ENCODE measurements at regions not wholly inside any gene's neighbourhood (a gene's known extent, or its start where the extent isn't known, plus 50 kb on each side); places are given as distances from the start of the nearest gene placed in this dataset.

- Mint-ChIP-seq H3K9me3 (peaks cover 5 to 6% of the 10 kb centered on the region in 2 donors), H3K27me3 (ENCODE audit: low read depth in 2 of 2) (no peaks in the 10 kb centered on the region), H3K36me3 (no peaks in the 10 kb centered on the region), H3K4me3 (no peak overlapping the region), H3K4me1 (no peaks in the 10 kb centered on the region), H3K27ac (no peak overlapping the region)
- DNase-seq (no peak), ATAC-seq (no peak)
- Histone ChIP-seq H3K36me3 (ENCODE audit: control insufficient read depth, insufficient read depth, low read length) (no peaks in the 10 kb centered on the region), H3K4me1 (ENCODE audit: control insufficient read depth, insufficient read depth, low read length) (no peaks in the 10 kb centered on the region), H3K9me3 (ENCODE audit: control insufficient read depth, insufficient read depth, low read length) (no peaks in the 10 kb centered on the region), H3K4me3 (ENCODE audit: low read length) (no peak overlapping the region), H3K27me3 (ENCODE audit: control insufficient read depth, insufficient read depth, low read length) (no peaks in the 10 kb centered on the region), H3K27ac (ENCODE audit: low read length) (no peak overlapping the region)
- no peak for TF ChIP-seq CTCF (IDR thresholded peaks at IDR 0.05)
- intact Hi-C loops (cut with micrococcal nuclease) = no loop called here
- WGBS (ENCODE audit: insufficient coverage) = 86% methylated on average over 6 of the region's 6 CpGs
These were observed 515.8 kb upstream of the COX7C start for GRCh38 chr5:86101966-86102365.

DNA sequence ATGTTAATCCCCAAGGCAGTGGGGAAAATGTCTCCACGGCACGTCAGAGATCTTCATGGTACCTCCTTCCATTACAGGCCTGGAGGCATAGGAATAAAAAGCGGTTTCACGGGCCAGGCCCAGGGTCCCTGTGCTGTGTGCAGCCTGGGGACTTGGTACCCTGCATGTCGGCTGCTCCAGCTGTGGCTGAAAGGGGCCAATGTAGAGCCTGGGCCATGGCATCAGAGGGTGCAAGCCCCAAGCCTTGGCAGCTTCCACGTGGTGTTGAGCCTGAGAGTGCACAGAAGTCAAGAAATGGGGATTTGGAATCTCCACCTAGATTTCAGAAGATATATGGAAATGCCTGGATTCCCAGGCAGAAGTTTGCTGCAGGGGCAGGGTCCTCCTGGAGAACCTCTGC is 508.9 kb upstream of the COX7C start:
- no peaks in the 10 kb centered on the region for H3K27me3 ChIP-seq (ENCODE audit: control insufficient read depth, insufficient read depth, low read length)
- peaks cover 3% of the 10 kb centered on the region for H3K9me3 ChIP-seq (ENCODE audit: control insufficient read depth, insufficient read depth, low read length)
- no peak overlapping the region for H3K27ac ChIP-seq (ENCODE audit: low read length)
- ATAC-seq (no peak), DNase-seq (no peak)
- 84% methylated on average over 6 of the region's 6 CpGs for WGBS (ENCODE audit: insufficient coverage)
- H3K36me3 ChIP-seq (ENCODE audit: control insufficient read depth, insufficient read depth, low read length) = no peaks in the 10 kb centered on the region
- TF ChIP-seq CTCF (IDR thresholded peaks at IDR 0.05) = no peak
- intact Hi-C loops (cut with micrococcal nuclease) = no loop called here
- Mint-ChIP-seq H3K4me3 (no peak overlapping the region), H3K9me3 (peaks cover 8 to 12% of the 10 kb centered on the region in 2 donors), H3K27me3 (ENCODE audit: low read depth in 2 of 2) (no peaks in the 10 kb centered on the region), H3K4me1 (no peaks in the 10 kb centered on the region), H3K36me3 (no peaks in the 10 kb centered on the region), H3K27ac (no peak overlapping the region)
- no peak overlapping the region for H3K4me3 ChIP-seq (ENCODE audit: low read length)
- no peaks in the 10 kb centered on the region for H3K4me1 ChIP-seq (ENCODE audit: control insufficient read depth, insufficient read depth, low read length)

GRCh38 chr5:86112249-86112648 is 505.5 kb upstream of the COX7C start:
- H3K36me3 Mint-ChIP-seq = no peaks in the 10 kb centered on the region
- peaks cover 12 to 14% of the 10 kb centered on the region in 2 donors for H3K9me3 Mint-ChIP-seq
- H3K27me3 Mint-ChIP-seq (ENCODE audit: low read depth in 2 of 2) = no peaks in the 10 kb centered on the region
- no peaks in the 10 kb centered on the region for H3K27me3 ChIP-seq (ENCODE audit: control insufficient read depth, insufficient read depth, low read length)
- H3K4me3 ChIP-seq (ENCODE audit: low read length) = no peak overlapping the region
- no peaks in the 10 kb centered on the region for H3K36me3 ChIP-seq (ENCODE audit: control insufficient read depth, insufficient read depth, low read length)
- DNase-seq (no peak), ATAC-seq (no peak)
- no peaks in the 10 kb centered on the region for H3K4me1 ChIP-seq (ENCODE audit: control insufficient read depth, insufficient read depth, low read length)
- intact Hi-C loops (cut with micrococcal nuclease) = no loop called here
- peaks cover 3% of the 10 kb centered on the region for H3K9me3 ChIP-seq (ENCODE audit: control insufficient read depth, insufficient read depth, low read length)
- no peaks in the 10 kb centered on the region for H3K4me1 Mint-ChIP-seq
- no peak overlapping the region for H3K27ac Mint-ChIP-seq
- no peak for TF ChIP-seq CTCF (IDR thresholded peaks at IDR 0.05)
- H3K27ac ChIP-seq (ENCODE audit: low read length) = no peak overlapping the region
- H3K4me3 Mint-ChIP-seq = no peak overlapping the region

DNA sequence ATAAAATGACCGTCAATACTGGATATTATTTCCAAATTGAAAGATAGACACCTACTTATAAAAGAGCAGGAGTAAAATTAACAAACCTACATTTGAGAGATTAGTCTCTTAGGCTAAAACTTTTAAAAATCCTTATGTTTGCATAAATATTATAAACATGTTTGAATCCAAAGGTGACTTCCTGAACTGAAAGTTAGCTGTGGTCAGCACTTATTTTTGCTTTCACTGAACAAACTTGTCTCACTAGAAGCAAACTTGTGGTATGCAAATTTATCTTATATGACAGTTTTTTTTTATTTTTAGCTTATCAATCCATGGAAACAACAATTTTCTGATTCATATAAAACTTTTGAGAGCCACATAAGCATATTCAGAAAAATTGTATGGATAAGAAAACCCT is 502.6 kb upstream of the COX7C start:
- no peak for ATAC-seq

More for the DNA sequence above, 502.6 kb upstream of the COX7C start:
- intact Hi-C loops (cut with micrococcal nuclease) = no loop called here
- Mint-ChIP-seq H3K27me3 (ENCODE audit: low read depth in 2 of 2) (no peaks in the 10 kb centered on the region), H3K27ac (no peak overlapping the region), H3K36me3 (no peaks in the 10 kb centered on the region), H3K4me3 (no peak overlapping the region), H3K4me1 (no peaks in the 10 kb centered on the region), H3K9me3 (peaks cover 10 to 12% of the 10 kb centered on the region in 2 donors)
- no peaks in the 10 kb centered on the region for H3K9me3 ChIP-seq (ENCODE audit: control insufficient read depth, insufficient read depth, low read length)
- no peaks in the 10 kb centered on the region for H3K36me3 ChIP-seq (ENCODE audit: control insufficient read depth, insufficient read depth, low read length)
- DNase-seq = no peak
- H3K4me3 ChIP-seq (ENCODE audit: low read length) = no peak overlapping the region
- no peak for TF ChIP-seq CTCF (IDR thresholded peaks at IDR 0.05)
- H3K4me1 ChIP-seq (ENCODE audit: control insufficient read depth, insufficient read depth, low read length) = no peaks in the 10 kb centered on the region
- no CpG with 5 or more reads among the region's 1 CpG for WGBS (ENCODE audit: insufficient coverage)
- no peak overlapping the region for H3K27ac ChIP-seq (ENCODE audit: low read length)
- H3K27me3 ChIP-seq (ENCODE audit: control insufficient read depth, insufficient read depth, low read length) = no peaks in the 10 kb centered on the region

All from natural killer cell (primary cell).